Head of caudate nucleus (tissue), 42 donors: ENCODE measurements at regions not wholly inside any gene's neighbourhood (a gene's known extent, or its start where the extent isn't known, plus 50 kb on each side); places are given as distances from the start of the nearest gene placed in this dataset.
"Not testable (repeated sequence)": the region's sequence is repeated elsewhere in the genome, so short reads cannot be mapped to it uniquely, and the experiment has no call there.

Experiments used
- DNase-seq, 42 donors: peaks; one replicate each; pipeline versions ENCODE4 v3.0.0 to v3.0.0-alpha.2; 2020 to 2021; ENCODE audit warnings: mixed read lengths in 7 of 42
- intact Hi-C: fragments of 100-400 bp; cut with DNase I; formaldehyde crosslinking; loops from one replicate; pipeline ENCODE4 v1.15.0; 2022

DNA sequence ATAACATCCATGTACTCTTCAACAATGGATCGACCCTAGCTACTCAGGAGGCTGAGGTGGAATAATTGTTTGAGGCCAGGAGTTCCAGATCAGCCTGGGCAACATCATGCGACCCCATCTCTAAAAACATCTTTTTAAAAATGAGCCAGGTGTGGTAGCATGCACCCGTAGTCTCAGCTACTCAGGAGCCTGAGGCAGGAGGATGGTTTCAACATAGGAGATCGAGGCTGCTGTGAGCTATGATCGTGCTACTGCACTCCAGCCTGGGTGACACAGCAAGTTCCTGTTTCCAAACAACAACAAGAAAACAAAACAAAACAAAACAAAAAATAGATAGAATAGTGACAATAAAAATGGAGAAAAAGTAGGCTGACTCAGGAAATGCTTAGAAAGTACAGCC, 138.3 kb downstream of the POTEM start:
- intact Hi-C loops = not testable (repeated sequence)

DNA sequence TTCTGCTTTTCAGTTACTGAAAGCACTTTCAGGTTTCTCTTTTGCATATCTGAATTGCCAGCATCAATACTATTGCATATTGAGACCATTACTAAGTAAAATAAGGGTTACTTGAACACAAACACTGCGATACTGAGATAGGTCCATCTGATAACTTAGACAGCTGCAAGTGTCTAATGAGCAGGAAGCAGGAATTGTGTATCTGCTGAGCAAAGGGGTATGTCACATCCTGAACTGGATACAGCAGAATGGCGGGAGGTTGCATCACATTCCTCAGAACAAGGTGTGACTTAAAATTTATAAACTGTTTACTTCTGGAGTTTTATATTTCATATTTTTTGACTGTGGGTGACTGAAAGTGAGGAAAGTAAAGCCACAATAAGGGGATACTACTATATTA, 142.7 kb downstream of the POTEM start:
- intact Hi-C loops, DNase-seq: not testable (repeated sequence)

More for the DNA sequence above, 138.3 kb downstream of the POTEM start:
- DNase-seq = not testable (repeated sequence)

DNA sequence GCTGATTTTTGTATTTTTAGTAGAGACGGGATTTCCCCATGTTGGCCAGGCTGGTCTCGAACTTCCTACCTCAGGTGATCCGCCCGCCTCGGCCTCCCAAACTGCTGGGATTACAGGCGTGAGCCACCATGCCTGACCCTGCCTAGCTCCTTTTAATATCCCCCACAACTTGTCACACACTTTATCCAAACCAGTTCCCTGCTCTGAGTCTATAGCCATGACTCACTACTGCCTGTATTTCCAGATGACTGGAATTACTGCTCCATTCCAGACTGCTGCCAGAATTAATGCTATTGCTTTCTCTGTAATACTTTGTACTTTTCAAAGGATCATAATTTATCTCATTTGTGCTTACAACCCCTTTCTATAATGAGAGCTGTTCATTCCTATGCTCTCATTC, 153.1 kb downstream of the POTEM start:
- DNase-seq, intact Hi-C loops: not testable (repeated sequence)

DNA sequence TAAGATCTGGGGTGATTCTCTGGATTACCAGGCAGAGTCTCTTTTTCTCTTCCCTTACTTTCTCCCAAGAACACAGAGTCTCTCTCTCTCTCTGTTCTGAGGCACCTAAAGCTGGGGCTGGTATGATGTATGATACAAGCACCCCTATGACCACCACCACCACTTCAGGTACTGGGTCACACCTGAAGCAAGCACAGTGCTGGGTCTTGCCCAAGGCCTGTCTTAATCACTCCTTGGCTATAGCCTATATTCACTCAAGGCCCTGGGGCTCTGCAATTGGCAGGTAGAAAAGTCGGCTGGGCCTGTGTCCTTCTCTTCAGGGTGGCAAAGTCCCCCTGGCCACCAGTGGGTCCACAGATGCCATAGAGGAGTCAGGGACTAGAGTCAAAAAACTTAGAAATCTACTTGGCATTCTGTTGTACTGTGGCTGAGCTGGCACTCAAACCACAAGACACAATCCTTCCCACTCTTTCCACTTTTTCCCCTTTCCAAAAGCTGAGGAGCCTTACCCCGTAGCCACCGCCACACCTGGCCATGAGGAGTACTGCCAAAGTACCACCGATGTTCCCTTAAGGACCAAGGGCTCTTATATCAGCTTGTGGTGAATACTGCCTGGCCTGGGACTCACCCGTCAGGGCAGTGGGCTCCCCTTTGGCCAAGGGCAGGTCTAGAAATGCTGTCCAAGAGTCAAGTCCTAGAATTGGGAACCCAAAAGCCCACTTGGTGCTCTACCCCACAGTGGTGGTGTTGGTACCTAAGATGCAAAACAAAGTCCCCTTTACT, 159.2 kb downstream of the POTEM start:
- peak in 1 of 42 donors; percentile 7 for DNase-seq
- intact Hi-C loops = not testable (repeated sequence)

DNA sequence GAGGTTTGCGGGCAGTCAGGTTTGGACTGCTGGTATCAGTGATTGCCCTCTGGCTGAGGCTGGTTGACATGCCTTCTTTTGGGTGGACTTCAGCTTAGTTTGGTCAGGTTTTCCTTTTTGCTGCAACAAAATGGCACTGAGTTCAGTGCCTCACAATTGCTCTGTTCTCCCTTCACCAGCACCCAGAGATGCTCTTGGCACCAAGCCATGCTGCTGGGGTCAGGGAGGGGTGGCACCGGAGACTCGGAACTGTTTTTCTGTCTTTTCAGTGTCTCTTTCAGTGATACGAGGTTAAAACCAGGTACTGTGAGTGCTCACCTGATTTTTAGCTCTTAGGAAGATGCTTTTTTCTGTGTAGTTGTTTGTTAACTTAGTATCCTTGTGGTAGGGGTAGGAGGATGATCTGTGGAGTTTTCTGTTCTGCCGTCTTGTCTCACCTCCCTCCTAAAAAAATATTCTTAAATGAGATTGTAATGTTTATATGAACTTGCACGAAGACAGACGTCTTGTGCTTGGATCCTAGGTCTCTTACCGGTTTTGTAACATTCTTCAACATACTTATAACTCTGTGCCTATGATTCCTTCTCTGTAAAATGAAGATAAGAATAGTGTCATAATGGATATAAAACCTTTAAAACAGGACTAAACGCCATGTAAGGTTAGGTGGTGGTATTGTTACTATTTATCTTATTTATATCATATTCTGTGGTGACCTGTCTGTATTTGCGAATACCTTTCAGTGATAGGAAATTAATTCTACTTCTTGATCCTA, 160.6 kb downstream of the POTEM start:
- DNase-seq, intact Hi-C loops: not testable (repeated sequence)

DNA sequence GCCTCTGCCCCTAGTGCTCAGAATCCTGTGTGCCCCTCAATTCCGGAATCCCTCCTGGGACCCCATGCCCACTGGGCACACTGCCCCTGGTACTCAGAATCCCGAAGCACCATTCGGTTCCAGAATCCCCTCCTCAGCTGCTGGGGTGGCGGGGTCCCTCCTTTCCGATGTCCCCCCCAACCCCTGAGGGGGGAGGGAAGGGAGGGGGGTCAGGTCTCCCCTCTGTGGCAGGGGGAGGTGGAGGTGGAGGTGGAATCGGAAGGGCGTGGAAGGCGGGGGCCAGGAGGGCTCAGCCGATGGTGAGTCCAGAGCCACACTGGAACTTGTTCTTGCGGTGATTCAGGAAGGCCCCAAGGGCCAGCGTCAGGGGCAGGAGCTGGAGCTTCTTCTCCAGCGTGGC, 164.3 kb downstream of the POTEM start:
- DNase-seq, intact Hi-C loops: not testable (repeated sequence)

DNA sequence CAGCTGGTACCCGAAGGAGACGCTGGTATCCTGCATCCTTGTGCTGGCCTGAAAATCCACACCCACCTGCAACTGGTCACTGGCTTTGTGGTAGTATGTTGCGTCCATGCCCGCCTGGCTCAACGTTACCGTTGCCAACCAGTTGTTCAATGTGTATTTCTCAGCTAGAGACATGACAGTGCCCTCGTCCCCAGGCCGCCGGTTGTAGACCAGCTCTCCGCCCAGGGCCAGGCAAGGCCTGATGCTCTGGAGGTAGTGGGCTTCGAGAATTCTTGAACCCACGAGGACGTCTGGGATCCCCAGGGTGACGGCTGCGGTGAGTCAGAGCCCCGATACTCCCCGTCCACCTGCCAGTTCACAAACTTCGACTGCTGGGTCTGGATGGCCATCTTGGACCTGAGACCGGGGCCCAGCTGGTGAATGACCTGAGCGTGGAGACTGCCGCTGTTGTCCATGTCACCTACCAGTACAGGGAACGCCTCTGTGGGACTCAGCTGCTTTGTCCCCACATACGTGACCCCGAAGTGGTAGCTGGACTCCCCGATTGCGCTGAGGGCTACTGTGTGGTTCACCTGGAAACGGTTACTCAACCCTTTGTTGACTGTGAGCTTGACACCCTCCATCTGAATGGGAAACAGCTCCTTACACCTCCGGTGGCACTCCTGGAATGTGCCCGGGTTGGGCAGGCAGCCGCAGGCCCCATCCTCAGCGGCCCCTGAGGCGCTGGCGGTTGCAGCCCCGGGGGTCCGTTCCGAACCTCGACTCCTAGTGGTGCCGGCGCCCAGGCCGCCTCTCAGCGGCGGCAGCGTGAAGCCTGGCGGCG, 165.0 kb downstream of the POTEM start:
- intact Hi-C loops = not testable (repeated sequence)

DNA sequence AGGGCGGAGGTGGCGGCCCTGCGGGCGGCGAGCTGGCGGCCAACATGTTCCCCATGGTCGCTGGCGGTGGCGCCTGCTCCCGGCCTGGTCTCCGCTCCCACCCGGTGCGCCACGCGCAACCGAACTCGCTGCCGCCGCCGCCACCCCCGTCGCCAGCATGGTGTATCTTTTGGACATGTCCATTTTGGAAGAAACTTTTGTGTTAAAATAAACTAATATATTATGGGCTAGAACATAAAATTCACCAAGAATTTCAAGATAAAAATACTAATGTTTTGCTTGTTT, 165.5 kb downstream of the POTEM start:
- DNase-seq, intact Hi-C loops: not testable (repeated sequence)

More for the DNA sequence above, 165.0 kb downstream of the POTEM start:
- not testable (repeated sequence) for DNase-seq

DNA sequence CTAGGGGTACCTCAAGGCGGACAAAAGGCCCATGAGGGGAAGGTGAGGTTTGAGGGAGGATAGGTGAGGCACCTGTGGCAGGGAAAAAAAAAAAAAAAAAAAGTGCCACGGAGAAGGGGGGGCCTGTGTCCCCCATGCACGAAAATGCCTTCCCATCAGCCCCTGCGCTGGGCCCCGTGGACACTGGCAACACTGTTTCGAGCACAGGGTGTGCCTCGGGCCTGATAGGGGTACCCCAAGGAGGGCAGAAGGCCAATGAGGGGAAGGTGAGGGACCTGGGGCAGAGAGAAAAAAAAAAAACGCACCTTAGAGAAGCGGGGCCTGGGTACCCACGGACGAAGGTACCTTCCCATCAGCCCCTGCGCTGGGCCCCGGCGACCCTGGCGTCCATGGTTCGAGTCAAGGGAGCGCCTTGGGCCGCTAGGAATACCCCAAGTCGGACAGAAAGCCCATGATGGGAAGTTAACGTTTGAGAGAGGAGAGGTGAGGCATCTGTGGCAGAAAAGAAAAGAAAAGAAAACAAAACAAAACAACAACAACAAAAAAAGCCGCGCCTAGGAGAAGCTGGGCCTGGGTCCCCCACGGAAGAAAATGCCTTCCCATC, 190.0 kb downstream of the POTEM start:
- intact Hi-C loops = not testable (repeated sequence)
- DNase-seq = peak in 1 of 42 donors; percentile 16

DNA sequence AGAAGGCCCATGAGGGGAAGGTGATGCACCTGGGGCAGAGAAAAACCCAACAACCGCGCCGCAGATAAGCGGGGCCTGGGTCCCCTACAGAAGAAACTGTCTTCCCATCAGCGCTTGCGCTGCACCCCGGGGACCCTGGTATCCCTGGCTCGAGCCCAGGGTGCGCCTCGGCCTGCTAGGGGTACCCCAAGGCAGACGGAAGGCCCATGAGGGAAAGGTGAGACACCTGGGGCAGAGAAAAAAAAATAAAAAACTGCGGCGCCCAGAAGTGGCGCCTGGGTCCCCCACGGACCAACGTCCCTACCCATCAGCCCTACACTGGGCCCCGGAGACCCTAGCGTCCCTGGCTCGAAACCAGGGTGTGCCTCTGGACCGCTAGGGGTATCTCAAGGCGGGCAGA, 190.8 kb downstream of the POTEM start:
- peak in 1 of 42 donors; percentile 14 for DNase-seq
- intact Hi-C loops = not testable (repeated sequence)

DNA sequence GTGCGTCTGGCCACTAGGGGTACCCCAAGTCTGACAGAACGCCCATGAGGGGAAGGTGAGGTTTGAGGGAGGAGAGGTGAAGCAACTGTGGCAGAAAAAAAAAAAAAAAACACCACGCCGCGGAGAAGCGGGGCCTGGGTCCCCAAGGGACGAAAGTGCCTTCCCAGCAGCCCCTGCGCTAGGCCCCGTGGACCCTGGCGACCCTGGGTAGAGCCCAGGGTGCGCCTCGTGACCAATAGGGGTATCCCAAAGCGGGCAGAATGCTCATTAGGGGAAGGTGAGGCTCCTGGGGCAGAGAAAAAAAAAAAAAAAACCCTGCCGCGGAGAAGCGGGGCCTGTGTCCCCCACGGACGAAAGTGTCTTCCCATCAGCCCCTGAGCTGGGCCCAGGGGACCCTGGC, 191.4 kb downstream of the POTEM start:
- DNase-seq = not testable (repeated sequence)

DNA sequence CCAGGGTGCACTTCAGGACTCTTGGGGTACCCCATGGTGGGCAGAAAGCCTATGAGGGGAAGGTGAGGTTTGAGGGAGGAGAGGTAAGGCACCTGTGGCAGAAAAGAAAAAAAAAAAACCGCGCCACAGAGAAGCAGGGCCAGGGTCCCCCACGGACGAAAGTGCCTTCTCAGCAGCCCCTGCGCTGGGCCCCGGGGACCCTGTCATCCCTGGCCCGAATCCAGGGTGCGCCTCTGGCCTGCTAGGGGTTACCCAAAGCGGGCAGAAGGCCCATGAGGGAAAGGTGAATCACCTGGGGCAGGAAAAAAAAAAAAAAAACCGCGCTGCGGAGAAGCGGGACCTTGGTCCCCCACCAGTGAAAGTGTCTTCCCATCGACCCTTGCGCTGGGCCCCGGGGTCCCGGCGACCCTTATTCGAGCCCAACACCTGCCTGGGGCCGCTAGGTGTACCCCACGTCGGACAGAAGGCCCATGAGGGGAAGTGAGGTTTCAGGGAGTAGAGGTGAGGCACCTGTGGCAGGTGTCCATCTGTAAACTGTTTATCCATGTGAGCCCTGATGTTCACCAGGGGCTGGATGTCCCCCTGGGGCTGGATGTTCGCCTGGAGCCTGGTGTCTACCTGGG, 191.9 kb downstream of the POTEM start:
- intact Hi-C loops, DNase-seq: not testable (repeated sequence)

More for the DNA sequence above, 191.4 kb downstream of the POTEM start:
- intact Hi-C loops = not testable (repeated sequence)

DNA sequence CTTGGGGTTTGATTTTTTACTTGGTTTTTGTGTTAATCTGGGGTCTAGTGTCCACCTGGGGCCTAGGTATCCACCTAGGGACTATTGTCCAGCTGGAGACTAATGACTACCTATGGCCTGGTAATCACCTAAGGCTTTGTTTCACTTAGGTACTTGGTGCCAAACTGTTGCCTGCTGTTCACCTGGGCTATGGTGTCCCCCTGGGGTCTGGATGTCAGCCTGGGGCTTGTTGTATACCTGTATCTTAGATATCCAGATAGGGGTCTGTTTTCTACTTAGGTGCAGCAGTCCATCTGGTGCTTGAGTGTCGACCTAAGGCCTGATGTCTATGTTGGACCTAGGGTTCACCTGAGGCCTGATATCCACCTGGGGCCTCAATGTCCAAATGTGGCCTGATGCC, 193.1 kb downstream of the POTEM start:
- peak in 3 of 42 donors; percentile 14 to 33 (median 15) for DNase-seq
- intact Hi-C loops = not testable (repeated sequence)

DNA sequence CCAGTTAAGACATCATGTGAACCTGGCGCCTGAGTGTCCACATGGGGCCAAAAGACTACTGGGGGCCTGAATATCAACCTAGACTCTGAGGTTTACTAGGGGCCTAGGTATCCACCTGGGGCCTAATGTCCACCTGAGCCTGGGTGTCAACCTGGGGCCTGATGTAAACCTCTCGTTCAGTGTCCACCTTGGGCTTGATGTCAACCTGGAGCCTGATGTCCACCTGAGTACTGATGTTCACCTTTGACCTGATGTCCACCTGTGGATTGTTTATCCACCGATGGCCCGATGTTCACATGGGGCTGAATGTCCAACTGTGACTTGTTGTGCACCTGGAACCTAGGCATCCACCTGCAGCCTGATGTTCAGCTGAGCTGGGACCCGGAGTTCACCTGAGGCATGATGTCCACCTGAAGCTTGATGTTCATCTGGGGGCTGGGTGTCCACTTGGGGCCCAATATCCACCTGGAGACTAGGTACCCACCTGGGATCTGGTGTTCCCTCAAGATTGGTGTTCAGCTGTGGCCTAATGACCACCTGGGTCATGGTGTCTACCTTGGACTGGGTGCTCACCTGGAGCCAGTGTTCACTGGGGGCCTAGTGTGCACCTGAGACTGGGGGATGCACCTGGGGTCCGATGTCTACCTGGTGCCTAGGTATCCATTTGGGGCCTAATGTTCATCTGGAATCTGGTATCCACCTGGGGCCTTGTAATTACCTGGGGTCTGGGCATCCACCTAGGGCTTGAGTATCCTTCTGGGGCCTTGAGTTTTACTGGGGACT, 194.2 kb downstream of the POTEM start:
- intact Hi-C loops = not testable (repeated sequence)
- peak in 9 of 42 donors; percentile 5 to 42 (median 24) for DNase-seq

DNA sequence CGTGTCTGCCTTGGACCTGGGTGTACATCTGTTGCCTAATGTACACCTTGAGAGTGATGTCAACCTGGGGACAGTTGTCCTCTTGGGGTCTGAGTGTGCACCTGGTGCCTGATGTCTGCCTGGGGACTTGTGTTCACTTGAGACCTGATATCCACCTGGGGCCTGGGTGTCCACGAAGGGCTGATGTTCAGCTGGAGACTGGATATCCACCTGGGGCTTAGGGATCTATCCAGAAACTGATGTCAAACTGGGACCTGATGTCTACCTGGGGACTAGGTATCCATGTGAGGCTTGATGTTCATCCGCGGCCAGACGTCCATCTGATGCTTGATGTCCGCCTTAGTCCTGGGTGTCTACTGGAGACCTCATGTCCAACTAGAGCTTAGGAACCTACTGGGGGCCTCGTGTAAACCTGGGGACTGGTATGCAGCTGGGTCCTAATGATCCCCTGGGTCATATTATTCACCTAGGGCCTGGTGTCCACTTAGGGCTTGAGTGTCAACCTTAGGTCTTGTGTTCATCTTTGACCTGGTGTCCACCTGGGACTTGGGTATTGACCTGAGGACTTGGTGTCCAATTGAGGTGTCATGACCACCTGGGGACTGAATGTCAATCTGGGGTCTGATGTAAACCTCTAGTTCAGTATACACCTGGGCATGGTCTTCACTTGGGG, 194.9 kb downstream of the POTEM start:
- DNase-seq = peak in 3 of 42 donors; percentile 22 to 31 (median 23)

DNA sequence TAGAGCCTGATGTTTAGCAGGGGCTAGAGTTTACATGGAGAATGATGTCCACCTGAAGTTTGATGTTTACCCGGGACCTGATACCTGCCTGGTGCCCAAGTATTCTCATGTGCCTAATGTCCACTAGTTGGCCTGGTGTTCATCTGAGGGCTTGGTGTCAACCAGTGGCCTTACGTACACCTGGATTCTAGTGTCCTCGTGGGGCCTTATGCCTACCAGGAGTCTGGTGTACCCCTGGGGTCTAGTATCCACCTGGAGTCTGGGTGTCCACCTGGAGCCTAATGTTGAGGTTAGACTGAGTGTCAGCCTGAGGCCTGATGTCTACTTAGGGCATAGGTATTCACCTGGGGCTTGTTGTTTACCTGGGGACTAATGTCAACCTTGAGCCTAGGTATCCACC, 195.7 kb downstream of the POTEM start:
- intact Hi-C loops, DNase-seq: not testable (repeated sequence)

More for the DNA sequence above, 194.9 kb downstream of the POTEM start:
- intact Hi-C loops = not testable (repeated sequence)

DNA sequence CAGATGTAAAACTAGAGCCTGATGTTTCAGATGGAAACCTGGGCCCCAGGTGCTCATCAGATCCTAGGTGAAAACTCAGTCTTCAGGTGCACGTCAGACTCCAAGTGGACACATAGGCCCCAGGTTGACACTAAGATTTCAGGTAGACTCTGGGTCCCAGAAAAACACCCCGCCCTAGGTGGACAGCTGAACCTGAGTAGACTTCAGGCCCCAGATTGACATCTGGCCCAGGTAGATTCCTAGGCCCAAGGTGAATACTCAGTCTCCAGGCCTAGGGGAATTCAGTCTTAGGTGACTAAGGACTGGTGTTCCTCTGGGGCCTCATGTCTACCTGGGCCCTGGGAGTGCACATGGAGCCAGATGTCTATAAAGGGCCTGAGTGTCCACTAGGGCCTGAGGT, 196.7 kb downstream of the POTEM start:
- DNase-seq, intact Hi-C loops: not testable (repeated sequence)
